H1 (cell line): ENCODE measurements at regions not wholly inside any gene's neighbourhood (a gene's known extent, or its start where the extent isn't known, plus 50 kb on each side); places are given as distances from the start of the nearest gene placed in this dataset.
"Not testable (repeated sequence)": the region's sequence is repeated elsewhere in the genome, so short reads cannot be mapped to it uniquely, and the experiment has no call there.

Experiments used
- CTCF ChIA-PET: fragments of 300-600 bp; sonication (Branson Sonifier 250); formaldehyde crosslinking; loops from one replicate; lab custom pipeline; 2021; ENCODE audit not compliant: partially characterized antibody; lab: Charles Lee
- POLR2A ChIA-PET: fragments of 300-600 bp; sonication (Branson Sonifier 250); formaldehyde crosslinking; loops from one replicate; lab custom pipeline; 2021; ENCODE audit warnings: inconsistent platforms; ENCODE audit not compliant: partially characterized antibody; lab: Charles Lee
- DNase-seq, 2 experiments: peaks; one replicate each; pipeline versions ENCODE4 v3.0.0 to v3.0.0-alpha.2; 2010 to 2022; ENCODE audit warnings: low spot score in 2 of 2, low read depth in 1 of 2, mixed read lengths in 1 of 2
- FAIRE-seq: peaks from 2 replicates; lab custom pipeline; 2011; peaks lifted over from hg19 to GRCh38; lab: Jason Lieb, UNC
- H2AFZ ChIP-seq: 2 replicates; pipeline ENCODE4 v1.8.1; 2012; ENCODE audit warnings: low read length, inconsistent platforms
- H2AK5ac ChIP-seq: 2 replicates; pipeline ENCODE4 v1.6.1; 2013; ENCODE audit warnings: low read depth, low read length
- H2BK120ac ChIP-seq: replicated peaks from 2 replicates; pipeline ENCODE3; 2013; ENCODE audit warnings: low read depth, low read length, inconsistent platforms
- H2BK12ac ChIP-seq: 2 replicates; pipeline ENCODE4 v1.6.1; 2013; ENCODE audit warnings: low read depth, low read length
- H2BK15ac ChIP-seq: 2 replicates; pipeline ENCODE4 v1.6.1; 2013; ENCODE audit warnings: low read length
- H2BK20ac ChIP-seq: 2 replicates; pipeline ENCODE4 v1.6.1; 2013; ENCODE audit warnings: low read length
- H2BK5ac ChIP-seq: 2 replicates; pipeline ENCODE4 v1.6.1; 2013; ENCODE audit warnings: low read depth, low read length
- H3K14ac ChIP-seq: 2 replicates; pipeline ENCODE4 v1.6.1; 2013; ENCODE audit warnings: inconsistent platforms; ENCODE audit not compliant: insufficient read length
- H3K18ac ChIP-seq: 2 replicates; pipeline ENCODE4 v1.6.1; 2013; ENCODE audit warnings: low read length; ENCODE audit errors: extremely low read depth
- H3K23ac ChIP-seq: 2 replicates; pipeline ENCODE4 v1.6.1; 2013; ENCODE audit warnings: inconsistent platforms; ENCODE audit not compliant: insufficient read length
- H3K23me2 ChIP-seq: 2 replicates; pipeline ENCODE4 v1.6.1; 2013; ENCODE audit warnings: low read depth, low read length
- H3K27ac ChIP-seq: 2 replicates; pipeline ENCODE4 v1.6.1; 2011; ENCODE audit warnings: low read depth, low read length, inconsistent platforms
- H3K27me3 ChIP-seq, 4 experiments: replicated peaks in 1 of 4; 1 replicate in 1 of 4; 2 replicates in 3 of 4; pipeline versions ENCODE4 v1.6.1 to v1.8.1; 2011 to 2013; ENCODE audit warnings: low read length in 3 of 4, mild to moderate bottlenecking in 3 of 4, inconsistent platforms in 2 of 4, mixed read lengths in 2 of 4, moderate library complexity in 1 of 4; ENCODE audit not compliant: control insufficient read depth in 3 of 4, insufficient read depth in 3 of 4; ENCODE audit errors: extremely low read depth in 1 of 4
- H3K36me3 ChIP-seq, 4 experiments: 2 replicates each; pipeline versions ENCODE4 v1.6.1 to v1.8.1; 2011 to 2013; ENCODE audit warnings: mild to moderate bottlenecking in 4 of 4, low read length in 3 of 4, moderate library complexity in 2 of 4, control low read depth in 1 of 4, inconsistent platforms in 1 of 4; ENCODE audit not compliant: insufficient read depth in 4 of 4, control insufficient read depth in 2 of 4
- H3K4ac ChIP-seq: replicated peaks from 2 replicates; pipeline ENCODE3; 2013; ENCODE audit warnings: low read length, low read depth, mixed read lengths, inconsistent platforms; ENCODE audit not compliant: insufficient read length
- H3K4me1 ChIP-seq, 4 experiments: replicated peaks in 1 of 4; 1 replicate in 1 of 4; 2 replicates in 3 of 4; pipeline versions ENCODE4 v1.6.1 to v1.8.1; 2011 to 2013; ENCODE audit warnings: low read length in 3 of 4, inconsistent platforms in 2 of 4, mixed read lengths in 1 of 4; ENCODE audit not compliant: insufficient read depth in 4 of 4, control insufficient read depth in 3 of 4
- H3K4me2 ChIP-seq, 2 experiments: 2 replicates each; pipeline versions ENCODE4 v1.6.1 to v1.8.1; 2011 to 2013; ENCODE audit warnings: low read depth in 2 of 2, low read length in 2 of 2, control low read depth in 1 of 2, inconsistent platforms in 1 of 2, mild to moderate bottlenecking in 1 of 2; ENCODE audit not compliant: insufficient read depth in 1 of 2
- H3K4me3 ChIP-seq, 4 experiments: fragments of 200-600, 300-600 bp in 1 of 4; sonication (generic), shearing (Covaris generic), sonication (Bioruptor Twin) in 1 of 4; 2 replicates each; pipeline versions ENCODE4 v1.5.1 to v1.8.1; 2011 to 2016; ENCODE audit warnings: low read length in 4 of 4, low read depth in 3 of 4, control low read depth in 2 of 4, inconsistent platforms in 2 of 4, mild to moderate bottlenecking in 2 of 4, mixed read lengths in 1 of 4, moderate library complexity in 1 of 4; ENCODE audit not compliant: insufficient read depth in 2 of 4; ENCODE audit errors: extremely low read depth in 1 of 4
- H3K56ac ChIP-seq: replicated peaks from 2 replicates; pipeline ENCODE3; 2013; ENCODE audit warnings: low read depth, mild to moderate bottlenecking, mixed read lengths, low read length, inconsistent platforms; ENCODE audit not compliant: insufficient read length
- H3K79me1 ChIP-seq: 2 replicates; pipeline ENCODE4 v1.6.1; 2013; ENCODE audit warnings: low read depth, low read length, control low read depth
- H3K79me2 ChIP-seq, 2 experiments: 2 replicates each; pipeline versions ENCODE4 v1.6.1 to v1.8.1; 2012 to 2013; ENCODE audit warnings: low read length in 2 of 2, mild to moderate bottlenecking in 2 of 2, inconsistent platforms in 1 of 2; ENCODE audit not compliant: insufficient read depth in 2 of 2, control insufficient read depth in 1 of 2
- H3K9ac ChIP-seq, 4 experiments: replicated peaks in 1 of 4; 1 replicate in 1 of 4; 2 replicates in 3 of 4; pipeline versions ENCODE4 v1.6.1 to v1.8.1; 2011 to 2013; ENCODE audit warnings: low read depth in 3 of 4, low read length in 3 of 4, control low read depth in 2 of 4, mild to moderate bottlenecking in 2 of 4, moderate library complexity in 2 of 4, inconsistent platforms in 1 of 4; ENCODE audit errors: extremely low read depth in 1 of 4
- H3K9me3 ChIP-seq, 2 experiments: 2 replicates each; pipeline versions ENCODE4 v1.6.1 to v1.8.1; 2012 to 2013; ENCODE audit warnings: mild to moderate bottlenecking in 2 of 2, moderate library complexity in 2 of 2, control low read depth in 1 of 2, inconsistent platforms in 1 of 2, low read depth in 1 of 2, low read length in 1 of 2, mixed read lengths in 1 of 2; ENCODE audit not compliant: insufficient read depth in 2 of 2
- H4K20me1 ChIP-seq, 2 experiments: replicated peaks in 1 of 2; 2 replicates each; pipeline versions ENCODE3 to v1.8.1; 2011 to 2013; ENCODE audit warnings: inconsistent platforms in 2 of 2, low read length in 2 of 2, mild to moderate bottlenecking in 1 of 2; ENCODE audit not compliant: insufficient read depth in 2 of 2, control insufficient read depth in 1 of 2
- H4K5ac ChIP-seq: 2 replicates; pipeline ENCODE4 v1.6.1; 2013; ENCODE audit warnings: low read length, low read depth, mixed read lengths, inconsistent platforms; ENCODE audit not compliant: insufficient read length
- H4K8ac ChIP-seq: 2 replicates; pipeline ENCODE4 v1.8.0; 2013; ENCODE audit warnings: mild to moderate bottlenecking, moderate library complexity, low read length, inconsistent platforms; ENCODE audit not compliant: insufficient read depth; ENCODE audit errors: extremely low read depth
- H4K91ac ChIP-seq: replicated peaks from 2 replicates; pipeline ENCODE3; 2013; ENCODE audit warnings: low read length, mixed read lengths, inconsistent platforms; ENCODE audit not compliant: insufficient read length
- WGBS, 2 experiments: shearing (Covaris generic) in 1 of 2; methylation state at CpG; one replicate each; pipeline versions ENCODE4 v1.1.6 to v1.1.7; 2013 to 2015; ENCODE audit warnings: low lambda C conversion rate in 2 of 2, mixed read lengths in 2 of 2, inconsistent platforms in 1 of 2, low coverage in 1 of 2, missing lambda C conversion rate in 1 of 2; ENCODE audit not compliant: insufficient replicate concordance in 2 of 2, insufficient coverage in 1 of 2, insufficient read length in 1 of 2; ENCODE audit errors: extremely low coverage in 1 of 2, missing lambda C conversion rate in 1 of 2; 5-methylcytosine and 5-hydroxymethylcytosine counted together

DNA sequence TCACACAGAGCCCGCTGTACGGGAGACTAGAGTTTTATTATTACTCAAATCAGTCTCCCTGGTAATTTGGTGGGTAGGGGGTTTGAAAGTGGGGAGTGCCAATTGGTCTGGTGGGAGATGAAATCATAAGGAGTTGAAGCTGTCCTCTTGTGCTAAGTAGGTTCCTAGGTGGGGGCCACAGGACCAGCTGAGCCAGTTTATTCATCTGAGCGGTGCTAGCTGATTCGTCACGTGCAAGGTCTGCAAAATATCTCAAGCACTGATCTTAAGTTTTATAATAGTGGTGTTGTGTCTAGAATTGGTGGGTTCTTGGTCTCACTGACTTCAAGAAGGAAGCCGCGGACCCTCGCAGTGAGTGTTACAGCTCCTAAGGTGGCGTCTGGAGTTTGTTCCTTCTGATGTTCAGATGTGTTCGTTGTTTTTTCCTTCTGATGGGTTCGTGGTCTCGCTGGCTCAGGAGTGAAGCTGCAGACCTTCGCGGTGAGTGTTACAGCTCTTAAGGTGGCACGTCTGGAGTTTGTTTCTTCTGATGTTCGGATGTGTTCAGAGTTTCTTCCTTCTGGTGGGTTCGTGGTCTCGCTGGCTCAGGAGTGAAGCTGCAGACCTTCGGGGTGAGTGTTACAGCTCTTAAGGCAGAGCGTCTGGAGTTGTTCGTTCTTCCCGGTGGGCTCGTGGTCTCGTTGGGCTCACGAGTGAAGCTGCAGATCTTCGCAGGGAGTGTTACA is 158.5 kb upstream of the GNAI1 start:
- not testable (repeated sequence) for H2BK20ac ChIP-seq, H3K36me3 ChIP-seq, H4K20me1 ChIP-seq, H4K5ac ChIP-seq, FAIRE-seq, H3K79me1 ChIP-seq, H3K18ac ChIP-seq, H3K9ac ChIP-seq, H3K4me2 ChIP-seq, H2BK120ac ChIP-seq, H2BK15ac ChIP-seq, H3K27me3 ChIP-seq, H3K79me2 ChIP-seq, H2AK5ac ChIP-seq, H3K27ac ChIP-seq, H3K4ac ChIP-seq, H2AFZ ChIP-seq, H3K9me3 ChIP-seq, H3K56ac ChIP-seq, H2BK5ac ChIP-seq, H4K91ac ChIP-seq, H3K4me3 ChIP-seq, H4K8ac ChIP-seq, DNase-seq, H3K14ac ChIP-seq, H3K23ac ChIP-seq, H3K4me1 ChIP-seq, H2BK12ac ChIP-seq, H3K23me2 ChIP-seq
- POLR2A ChIA-PET, result interaction anchor here (0.7 kb wide), 1 partner anchor 137 kb away, joined by 3 read pairs; no protein-coding TSS in a partner anchor
- CTCF ChIA-PET, result interaction anchor here (0.6 to 0.7 kb wide), 2 partner anchors 198 to 636 kb away, joined by 3 to 4 read pairs; no protein-coding TSS in a partner anchor
- WGBS, 2 experiments, result 96% methylated on average over 24 of the region's 26 CpGs; no CpG with 5 or more reads in 1 of the 2 experiments
